Fibroblast of lung (primary cell): ENCODE measurements at regions not wholly inside any gene's neighbourhood (a gene's known extent, or its start where the extent isn't known, plus 50 kb on each side); places are given as distances from the start of the nearest gene placed in this dataset.

ENCODE experiments used
- CTCF ChIP-seq, 2 donors: IDR thresholded peaks in 1 of 2; conservative IDR thresholded peaks in 1 of 2; 1 replicate in 1 of 2; 2 replicates in 1 of 2; pipeline ENCODE4 v1.5.1; 2011 to 2012; ENCODE audit warnings: low read length in 2 of 2, control low read depth in 1 of 2, inconsistent platforms in 1 of 2, low read depth in 1 of 2, mild to moderate bottlenecking in 1 of 2
- EZH2 ChIP-seq: IDR thresholded peaks from 2 replicates; pipeline ENCODE4 v1.5.1; 2012; ENCODE audit warnings: low read length, control low read depth, mild to moderate bottlenecking; ENCODE audit errors: missing control alignments

GRCh38 chr10:62560201-62560819, 186.1 kb downstream of the ZNF365 start:
- TF ChIP-seq EZH2, result no peak
- TF ChIP-seq CTCF (conservative IDR thresholded peaks at IDR 0.05 in 1 of 2, IDR thresholded peaks at IDR 0.05 in 1 of 2; ENCODE audit: low read depth in 1 of 2, low read length in 2 of 2), result no peak
